HepG2 (cell line): ENCODE measurements at regions not wholly inside any gene's neighbourhood (a gene's known extent, or its start where the extent isn't known, plus 50 kb on each side); places are given as distances from the start of the nearest gene placed in this dataset.

Experiments
- ATAC-seq: fragments of 200-7000 bp; cut with Tn5 transposase; 3 replicates; pipeline ENCODE4 v1.9.1; 2020; ENCODE audit warnings: mild to moderate bottlenecking, moderate library complexity
- BruUV-seq: library from RNA; stranded (reverse); fragments of 400-500 nt; replicated peaks from 2 replicates; lab custom pipeline; 2021; lab: Mats Ljungman, UMichigan
- CTCF ChIA-PET: fragments of 300-600 bp; formaldehyde crosslinking; extraction: SDS; loops from one replicate; lab custom pipeline; 2021; ENCODE audit warnings: low total read pairs, inconsistent platforms, low intra/inter-chr PET ratio; lab: Yijun Ruan, JAX
- POLR2A ChIA-PET: fragments of 350-600 bp; sonication (Branson Sonifier 250); formaldehyde crosslinking; loops from one replicate; lab custom pipeline; 2020; ENCODE audit warnings: antibody characterized with exemption, inconsistent platforms; lab: Yijun Ruan, JAX
- DNase-seq: peaks from one replicate; pipeline ENCODE4 v3.0.0-alpha.2; 2015; ENCODE audit warnings: low spot score
- FAIRE-seq: peaks from 3 replicates; lab custom pipeline; 2011; peaks lifted over from hg19 to GRCh38; lab: Jason Lieb, UNC
- H2AFZ ChIP-seq: one replicate; pipeline ENCODE4 v1.6.1; 2011; ENCODE audit warnings: low read length, inconsistent platforms
- H3K27ac ChIP-seq: fragments of 300-600 bp; 3 replicates; pipeline ENCODE4 v1.8.0; 2011; ENCODE audit warnings: mixed run types, mild to moderate bottlenecking, mixed read lengths, low read length, inconsistent platforms; ENCODE audit not compliant: insufficient read depth; ENCODE audit errors: extremely low read length
- H3K27me3 ChIP-seq, 2 experiments: fragments of 200-600 bp in 1 of 2; 2 replicates in 1 of 2; 3 replicates in 1 of 2; pipeline versions ENCODE4 v1.6.0 to v1.8.0; 2011; ENCODE audit warnings: low read length in 2 of 2, mild to moderate bottlenecking in 2 of 2, moderate library complexity in 2 of 2, inconsistent platforms in 1 of 2; ENCODE audit not compliant: insufficient read depth in 2 of 2, control insufficient read depth in 1 of 2
- H3K36me3 ChIP-seq, 2 experiments: fragments of 200-600 bp in 1 of 2; replicated peaks in 1 of 2; 2 replicates in 1 of 2; 3 replicates in 1 of 2; pipeline versions ENCODE4 v1.5.1 to v1.8.0; 2011; ENCODE audit warnings: low read length in 2 of 2, inconsistent platforms in 1 of 2; ENCODE audit not compliant: insufficient read depth in 2 of 2, control insufficient read depth in 1 of 2
- H3K4me1 ChIP-seq: 2 replicates; pipeline ENCODE4 v1.5.1; 2012; ENCODE audit warnings: low read length, inconsistent platforms; ENCODE audit not compliant: insufficient read depth
- H3K4me2 ChIP-seq: 2 replicates; pipeline ENCODE4 v1.6.0; 2011; ENCODE audit warnings: low read depth, low read length, inconsistent platforms
- H3K4me3 ChIP-seq, 3 experiments: fragments of 200-600 bp in 1 of 3; sonication (generic), shearing (Covaris generic) in 1 of 3; replicated peaks in 1 of 3; 2 replicates each; pipeline ENCODE4 v1.5.1; 2011 to 2016; ENCODE audit warnings: low read length in 3 of 3, inconsistent platforms in 2 of 3, low read depth in 2 of 3, mild to moderate bottlenecking in 2 of 3, control low read depth in 1 of 3, mixed read lengths in 1 of 3; ENCODE audit not compliant: insufficient read depth in 1 of 3
- H3K79me2 ChIP-seq: one replicate; pipeline ENCODE4 v1.6.1; 2011; ENCODE audit warnings: low read length, inconsistent platforms; ENCODE audit not compliant: insufficient read depth
- H3K9ac ChIP-seq: 2 replicates; pipeline ENCODE4 v1.6.0; 2011; ENCODE audit warnings: mild to moderate bottlenecking, low read depth, low read length, inconsistent platforms; ENCODE audit not compliant: insufficient read depth
- H3K9me3 ChIP-seq: 2 replicates; pipeline ENCODE4 v1.5.1; 2012; ENCODE audit warnings: mild to moderate bottlenecking, low read length
- H4K20me1 ChIP-seq: 2 replicates; pipeline ENCODE4 v1.6.0; 2011; ENCODE audit warnings: inconsistent platforms, mild to moderate bottlenecking, low read length, moderate library complexity; ENCODE audit not compliant: insufficient read depth
- AHDC1 ChIP-seq: sonication (generic); formaldehyde crosslinking; IDR thresholded peaks from 2 replicates; pipeline ENCODE4 v1.5.1; 2020; ENCODE audit warnings: mild to moderate bottlenecking, missing genetic modification reagents, borderline replicate concordance
- KDM2A ChIP-seq: sonication (generic); formaldehyde crosslinking; IDR thresholded peaks from 2 replicates; pipeline ENCODE4 v1.4.0; 2020; ENCODE audit warnings: low read depth, missing genetic modification reagents, borderline replicate concordance
- NFYC ChIP-seq: IDR thresholded peaks from 2 replicates; pipeline ENCODE4 v1.6.1; 2016; ENCODE audit warnings: missing genetic modification reagents, missing compliant biosample characterization
- RBM39 ChIP-seq: fragments of 200-400 bp; formaldehyde crosslinking; IDR thresholded peaks from one replicate; pipeline ENCODE4 v1.6.1; 2018; ENCODE audit warnings: antibody characterized with exemption, mild to moderate bottlenecking, low read depth, low read length; ENCODE audit not compliant: poor library complexity, severe bottlenecking
- ZNF766 ChIP-seq: sonication (generic); formaldehyde crosslinking; IDR thresholded peaks from 2 replicates; pipeline ENCODE4 v1.5.0; 2020; ENCODE audit warnings: missing genetic modification reagents, borderline replicate concordance
- ZNF780A ChIP-seq: sonication (generic); formaldehyde crosslinking; IDR thresholded peaks from 2 replicates; pipeline ENCODE4 v1.8.0; 2022; ENCODE audit warnings: mild to moderate bottlenecking, missing genetic modification reagents, moderate library complexity
- in situ Hi-C: cut with HindIII; loops from 2 replicates; pipeline ENCODE4 v1.10.0; 2017; ENCODE audit warnings: low pct_unique_long_range_greater_than_20kb; ENCODE audit not compliant: extremely low pct_ligation_motif_present
- intact Hi-C: fragments of 100-400 bp; cut with micrococcal nuclease; formaldehyde crosslinking; loops from one replicate; pipeline ENCODE4 v1.10.0; 2022; ENCODE audit not compliant: unreplicated experiment

- CTCF ChIA-PET, result no interaction called here
- peak overlapping the region; percentile 49 for H3K4me2 ChIP-seq
Observed at GRCh38 chr18:34956663-34957062, 84.5 kb upstream of the MAPRE2 start.

More at GRCh38 chr18:34956663-34957062, 84.5 kb upstream of the MAPRE2 start:
- peaks cover 54% of the 10 kb centered on the region for H3K4me1 ChIP-seq
- peak overlapping the region; percentile 32 for H3K27ac ChIP-seq
- TF ChIP-seq NFYC (CRISPR knock-in tag), result no peak
- TF ChIP-seq ZNF780A (CRISPR knock-in tag), result no peak
- no peak for TF ChIP-seq RBM39
- TF ChIP-seq AHDC1 (CRISPR knock-in tag), result no peak
- no peak for TF ChIP-seq ZNF766 (CRISPR knock-in tag)
- no peak for TF ChIP-seq KDM2A
- FAIRE-seq (no peak), ATAC-seq (no peak), DNase-seq (no peak)
- POLR2A ChIA-PET, result interaction anchor here (1.7 to 2.4 kb wide), 2 partner anchors 9 to 28 kb away, joined by 5 to 8 read pairs; no protein-coding TSS in a partner anchor
- no TSS peak for BruUV-seq
- no peaks in the 10 kb centered on the region for H3K27me3 ChIP-seq
- no peaks in the 10 kb centered on the region for H3K36me3 ChIP-seq
- H3K9me3 ChIP-seq, result no peaks in the 10 kb centered on the region
- in situ Hi-C loops, result no loop called here
- no peak overlapping the region for H2AFZ ChIP-seq
- H3K9ac ChIP-seq, result no peak overlapping the region
- no peak overlapping the region for H3K4me3 ChIP-seq
- H4K20me1 ChIP-seq, result no peaks in the 10 kb centered on the region
- intact Hi-C loops, result loop anchor here (2.0 to 5.0 kb wide), 2 partner anchors 28 to 44 kb away; no protein-coding TSS in a partner anchor
- no peaks in the 10 kb centered on the region for H3K79me2 ChIP-seq
